ENCODE measurements at regions not wholly inside any gene's neighbourhood (a gene's known extent, or its start where the extent isn't known, plus 50 kb on each side); places are given as distances from the start of the nearest gene placed in this dataset.

GRCh38 chr5:74083096-74083791, 457.2 kb downstream of the ARHGEF28 start:
- H3K4me1 Mint-ChIP-seq, result no peaks in the 10 kb centered on the region
- H3K36me3 ChIP-seq (ENCODE audit: insufficient read depth, low read length), result no peaks in the 10 kb centered on the region

GRCh38 chr5:74082512-74083055, 456.6 kb downstream of the ARHGEF28 start:
- ChIA-PET CTCF (ENCODE audit: partially characterized antibody) (no interaction called here), POLR2A (ENCODE audit: partially characterized antibody) (no interaction called here)
- H3K27ac Mint-ChIP-seq, result no peak overlapping the region
- H3K4me3 ChIP-seq (ENCODE audit: low read length in 2 of 2), result no peak overlapping the region
- no peaks in the 10 kb centered on the region for H3K27me3 ChIP-seq (ENCODE audit: insufficient read depth, low read length)
- H3K36me3 Mint-ChIP-seq, result no peaks in the 10 kb centered on the region
- H3K36me3 ChIP-seq (ENCODE audit: insufficient read depth, low read length), result no peaks in the 10 kb centered on the region
- H3K27me3 Mint-ChIP-seq, result peaks cover 7 to 13% of the 10 kb centered on the region in 2 donors
- H3K9me3 ChIP-seq (ENCODE audit: control insufficient read depth in 1 of 2, low read length in 2 of 2), result no peaks in the 10 kb centered on the region
- H3K9me3 Mint-ChIP-seq, result peaks cover 0 to 2% (median 0%) of the 10 kb centered on the region in 8 donors
- no peaks in the 10 kb centered on the region for H3K4me1 Mint-ChIP-seq
- intact Hi-C loops (cut with micrococcal nuclease), result no loop called here
- DNase-seq, result no peak
- H3K4me1 ChIP-seq (ENCODE audit: insufficient read depth, low read length), result no peaks in the 10 kb centered on the region
- no peak overlapping the region for H3K4me3 Mint-ChIP-seq
- no peak overlapping the region for H3K27ac ChIP-seq (ENCODE audit: low read depth, low read length)

More at GRCh38 chr5:74083096-74083791, 457.2 kb downstream of the ARHGEF28 start:
- Histone ChIP-seq H3K27ac (ENCODE audit: low read depth, low read length) (no peak overlapping the region), H3K4me3 (ENCODE audit: low read length in 2 of 2) (no peak overlapping the region), H3K9me3 (ENCODE audit: control insufficient read depth in 1 of 2, low read length in 2 of 2) (no peaks in the 10 kb centered on the region), H3K4me1 (ENCODE audit: insufficient read depth, low read length) (no peaks in the 10 kb centered on the region), H3K27me3 (ENCODE audit: insufficient read depth, low read length) (no peaks in the 10 kb centered on the region)
- Mint-ChIP-seq H3K27me3 (peaks cover 7 to 13% of the 10 kb centered on the region in 2 donors), H3K4me3 (no peak overlapping the region), H3K27ac (no peak overlapping the region), H3K36me3 (no peaks in the 10 kb centered on the region), H3K9me3 (no peaks in the 10 kb centered on the region)
- CTCF ChIA-PET (ENCODE audit: partially characterized antibody), result no interaction called here
- no peak for DNase-seq
- intact Hi-C loops (cut with micrococcal nuclease), result no loop called here
- POLR2A ChIA-PET (ENCODE audit: partially characterized antibody), result no interaction called here

GRCh38 chr5:74081126-74081525, 455.1 kb downstream of the ARHGEF28 start:
- H3K4me3 Mint-ChIP-seq, result no peak overlapping the region
- peaks cover 8 to 13% of the 10 kb centered on the region in 2 donors for H3K27me3 Mint-ChIP-seq
- Histone ChIP-seq H3K9me3 (ENCODE audit: control insufficient read depth in 1 of 2, low read length in 2 of 2) (no peaks in the 10 kb centered on the region), H3K36me3 (ENCODE audit: insufficient read depth, low read length) (no peaks in the 10 kb centered on the region), H3K27me3 (ENCODE audit: insufficient read depth, low read length) (no peaks in the 10 kb centered on the region), H3K4me3 (ENCODE audit: low read length in 2 of 2) (no peak overlapping the region), H3K27ac (ENCODE audit: low read depth, low read length) (no peak overlapping the region), H3K4me1 (ENCODE audit: insufficient read depth, low read length) (no peaks in the 10 kb centered on the region)
- no peaks in the 10 kb centered on the region for H3K4me1 Mint-ChIP-seq
- H3K27ac Mint-ChIP-seq, result no peak overlapping the region
- intact Hi-C loops (cut with micrococcal nuclease), result no loop called here
- no peak for DNase-seq
- peaks cover 0 to 2% (median 0%) of the 10 kb centered on the region in 8 donors for H3K9me3 Mint-ChIP-seq
- POLR2A ChIA-PET (ENCODE audit: partially characterized antibody), result no interaction called here
- CTCF ChIA-PET (ENCODE audit: partially characterized antibody), result no interaction called here
- no peaks in the 10 kb centered on the region for H3K36me3 Mint-ChIP-seq

- no peak overlapping the region for H3K4me3 Mint-ChIP-seq
- intact Hi-C loops (cut with micrococcal nuclease), result no loop called here
- Histone ChIP-seq H3K4me1 (ENCODE audit: insufficient read depth, low read length) (no peaks in the 10 kb centered on the region), H3K4me3 (ENCODE audit: low read length in 2 of 2) (no peak overlapping the region), H3K36me3 (ENCODE audit: insufficient read depth, low read length) (no peaks in the 10 kb centered on the region), H3K27ac (ENCODE audit: low read depth, low read length) (no peak overlapping the region), H3K27me3 (ENCODE audit: insufficient read depth, low read length) (no peaks in the 10 kb centered on the region), H3K9me3 (ENCODE audit: control insufficient read depth in 1 of 2, low read length in 2 of 2) (no peaks in the 10 kb centered on the region)
- ChIA-PET POLR2A (ENCODE audit: partially characterized antibody) (no interaction called here), CTCF (ENCODE audit: partially characterized antibody) (no interaction called here)
- H3K36me3 Mint-ChIP-seq, result no peaks in the 10 kb centered on the region
- H3K9me3 Mint-ChIP-seq, result peaks cover 0 to 2% (median 0%) of the 10 kb centered on the region in 8 donors
- H3K27me3 Mint-ChIP-seq, result peaks cover 8 to 10% of the 10 kb centered on the region in 2 donors
- H3K27ac Mint-ChIP-seq, result no peak overlapping the region
- DNase-seq, result no peak
- no peaks in the 10 kb centered on the region for H3K4me1 Mint-ChIP-seq
Observed at GRCh38 chr5:74079971-74080556, 454.1 kb downstream of the ARHGEF28 start.

GRCh38 chr5:74075501-74076484, 449.8 kb downstream of the ARHGEF28 start:
- DNase-seq, result no peak
- H3K27me3 Mint-ChIP-seq, result peaks cover 3 to 4% of the 10 kb centered on the region in 2 donors
- CTCF ChIA-PET (ENCODE audit: partially characterized antibody), result no interaction called here
- H3K27me3 ChIP-seq (ENCODE audit: insufficient read depth, low read length), result no peaks in the 10 kb centered on the region
- H3K4me3 ChIP-seq (ENCODE audit: low read length in 2 of 2), result no peak overlapping the region
- H3K4me1 ChIP-seq (ENCODE audit: insufficient read depth, low read length), result no peaks in the 10 kb centered on the region
- H3K36me3 ChIP-seq (ENCODE audit: insufficient read depth, low read length), result no peaks in the 10 kb centered on the region
- peaks cover 0 to 2% (median 0%) of the 10 kb centered on the region in 8 donors for H3K9me3 Mint-ChIP-seq
- H3K36me3 Mint-ChIP-seq, result no peaks in the 10 kb centered on the region
- POLR2A ChIA-PET (ENCODE audit: partially characterized antibody), result no interaction called here
- H3K9me3 ChIP-seq (ENCODE audit: control insufficient read depth in 1 of 2, low read length in 2 of 2), result no peaks in the 10 kb centered on the region
- no peak overlapping the region for H3K4me3 Mint-ChIP-seq
- H3K4me1 Mint-ChIP-seq, result no peaks in the 10 kb centered on the region
- intact Hi-C loops (cut with micrococcal nuclease), result no loop called here
- no peak overlapping the region for H3K27ac ChIP-seq (ENCODE audit: low read depth, low read length)
- H3K27ac Mint-ChIP-seq, result no peak overlapping the region

- peaks cover 0 to 2% (median 0%) of the 10 kb centered on the region in 8 donors for H3K9me3 Mint-ChIP-seq
- no peak for DNase-seq
- no peak overlapping the region for H3K27ac ChIP-seq (ENCODE audit: low read depth, low read length)
- no peaks in the 10 kb centered on the region for H3K27me3 ChIP-seq (ENCODE audit: insufficient read depth, low read length)
- intact Hi-C loops (cut with micrococcal nuclease), result no loop called here
- POLR2A ChIA-PET (ENCODE audit: partially characterized antibody), result no interaction called here
- no peak overlapping the region for H3K4me3 ChIP-seq (ENCODE audit: low read length in 2 of 2)
- H3K4me1 Mint-ChIP-seq, result no peaks in the 10 kb centered on the region
- no peak overlapping the region for H3K27ac Mint-ChIP-seq
- CTCF ChIA-PET (ENCODE audit: partially characterized antibody), result no interaction called here
- H3K4me1 ChIP-seq (ENCODE audit: insufficient read depth, low read length), result no peaks in the 10 kb centered on the region
- H3K36me3 ChIP-seq (ENCODE audit: insufficient read depth, low read length), result no peaks in the 10 kb centered on the region
- H3K4me3 Mint-ChIP-seq, result no peak overlapping the region
- no peaks in the 10 kb centered on the region for H3K36me3 Mint-ChIP-seq
- no peaks in the 10 kb centered on the region for H3K9me3 ChIP-seq (ENCODE audit: control insufficient read depth in 1 of 2, low read length in 2 of 2)
- peaks cover 3 to 4% of the 10 kb centered on the region in 2 donors for H3K27me3 Mint-ChIP-seq
Observed at GRCh38 chr5:74074111-74074510, 448.1 kb downstream of the ARHGEF28 start.

GRCh38 chr5:74073257-74073656, 447.3 kb downstream of the ARHGEF28 start:
- Mint-ChIP-seq H3K36me3 (no peaks in the 10 kb centered on the region), H3K27ac (no peak overlapping the region), H3K9me3 (peaks cover 0 to 2% (median 0%) of the 10 kb centered on the region in 8 donors), H3K4me1 (no peaks in the 10 kb centered on the region), H3K27me3 (peaks cover 2 to 3% of the 10 kb centered on the region in 2 donors), H3K4me3 (no peak overlapping the region)
- Histone ChIP-seq H3K27ac (ENCODE audit: low read depth, low read length) (no peak overlapping the region), H3K9me3 (ENCODE audit: control insufficient read depth in 1 of 2, low read length in 2 of 2) (no peaks in the 10 kb centered on the region), H3K27me3 (ENCODE audit: insufficient read depth, low read length) (no peaks in the 10 kb centered on the region), H3K36me3 (ENCODE audit: insufficient read depth, low read length) (no peaks in the 10 kb centered on the region), H3K4me1 (ENCODE audit: insufficient read depth, low read length) (no peaks in the 10 kb centered on the region), H3K4me3 (ENCODE audit: low read length in 2 of 2) (no peak overlapping the region)
- intact Hi-C loops (cut with micrococcal nuclease), result no loop called here
- CTCF ChIA-PET (ENCODE audit: partially characterized antibody), result no interaction called here
- POLR2A ChIA-PET (ENCODE audit: partially characterized antibody), result no interaction called here
- DNase-seq, result no peak

All from CD4-positive, alpha-beta memory T cell (primary cell).